SH-SY5Y (cell line): ENCODE measurements at regions not wholly inside any gene's neighbourhood (a gene's known extent, or its start where the extent isn't known, plus 50 kb on each side); places are given as distances from the start of the nearest gene placed in this dataset.

ENCODE experiments used
- GATA2 ChIP-seq: IDR thresholded peaks from 2 replicates; pipeline ENCODE4 v1.6.1; 2011; ENCODE audit warnings: mild to moderate bottlenecking, low read depth, low read length
- GATA3 ChIP-seq: IDR thresholded peaks from 2 replicates; pipeline ENCODE4 v1.6.1; 2011; ENCODE audit warnings: low read depth, mild to moderate bottlenecking, low read length, moderate library complexity

DNA sequence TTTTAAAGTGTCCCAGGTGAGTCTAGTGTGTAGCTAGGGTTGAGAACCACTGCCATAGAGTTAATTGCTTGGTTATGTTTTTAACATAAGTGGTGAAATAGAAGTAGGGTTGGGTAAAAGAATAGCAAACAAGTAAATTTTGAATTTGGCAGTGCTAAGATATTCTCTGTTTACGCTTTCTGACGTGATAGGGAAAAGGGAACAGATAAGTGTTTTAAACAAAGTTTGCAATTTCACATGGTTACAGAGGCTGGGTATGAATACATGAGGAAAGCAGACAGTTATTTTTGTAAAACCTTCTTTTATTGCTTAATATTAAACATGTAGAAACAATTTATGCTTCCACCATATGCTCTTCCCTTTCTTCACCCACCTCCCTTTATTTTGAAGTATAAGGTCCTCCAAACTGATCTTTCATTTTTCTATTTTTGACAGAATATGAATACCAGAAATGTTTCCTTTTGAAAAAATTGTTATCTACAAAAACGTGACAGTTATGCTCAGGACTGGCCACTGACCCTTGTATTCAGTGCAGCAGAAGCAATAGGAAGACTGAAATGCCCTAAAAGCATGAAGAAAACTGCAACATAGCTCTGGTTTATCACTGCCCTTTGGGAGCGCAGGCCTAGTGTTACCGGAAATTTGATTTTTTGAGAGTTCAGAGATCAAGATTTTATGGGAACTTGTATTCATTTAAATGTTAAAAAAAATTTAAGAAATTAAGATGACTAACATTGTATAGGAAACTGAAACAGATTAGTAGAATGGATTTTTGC is 214.4 kb upstream of the ARSJ start:
- TF ChIP-seq GATA3 (no peak), GATA2 (no peak)

- no peak for TF ChIP-seq GATA3
- no peak for TF ChIP-seq GATA2
Observed at GRCh38 chr4:114196606-114197005, 217.2 kb upstream of the ARSJ start.

DNA sequence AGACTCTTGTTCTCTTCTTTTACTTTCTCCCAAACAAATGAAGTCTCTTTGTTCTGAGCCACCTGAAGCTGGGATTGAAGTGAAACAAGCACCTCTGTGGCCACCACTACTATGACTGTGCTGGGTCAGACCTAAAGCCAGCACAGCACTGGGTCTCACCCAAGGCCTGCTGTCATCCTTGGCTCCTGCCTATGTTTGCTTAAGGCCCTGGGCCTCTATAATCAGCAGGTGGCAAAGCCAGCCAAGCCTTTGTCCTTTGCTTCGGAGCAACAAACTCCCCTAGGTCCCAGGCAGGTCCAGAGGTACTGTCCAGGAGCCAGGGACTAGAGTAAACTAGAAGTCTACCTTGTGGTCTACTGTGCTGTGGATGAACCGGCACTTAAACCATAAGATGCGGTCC is 220.6 kb upstream of the ARSJ start:
- TF ChIP-seq GATA2 (no peak), GATA3 (no peak)

- TF ChIP-seq GATA3 (no peak), GATA2 (no peak)
Observed at GRCh38 chr4:114205261-114205660, 225.8 kb upstream of the ARSJ start.

DNA sequence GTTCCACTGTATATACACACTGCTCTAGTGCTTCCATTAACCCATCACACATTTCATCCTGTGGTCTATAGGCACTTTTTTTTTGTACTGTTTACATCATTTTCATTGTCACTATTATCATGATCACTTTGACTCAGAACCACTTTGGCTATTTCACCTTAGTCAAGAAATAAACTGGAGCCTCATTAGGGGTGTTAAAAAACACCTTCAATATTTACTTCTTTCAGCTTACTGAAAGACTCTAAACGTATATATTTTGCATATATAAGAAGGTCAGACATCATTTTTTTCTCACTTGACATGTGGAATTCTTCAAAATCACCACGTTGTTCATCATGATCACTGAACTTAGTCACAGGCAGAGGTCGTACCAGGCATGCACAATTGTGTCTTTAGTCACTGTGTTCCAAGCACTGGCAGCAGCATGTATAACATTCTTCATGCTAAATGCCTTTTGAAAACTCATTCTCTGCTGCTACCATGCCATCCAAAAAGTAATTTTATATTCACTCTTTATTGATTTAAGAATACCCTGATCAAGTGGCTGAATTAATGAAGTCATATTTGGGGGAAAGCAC is 229.2 kb upstream of the ARSJ start:
- TF ChIP-seq GATA2 (no peak), GATA3 (no peak)

- no peak for TF ChIP-seq GATA2
- no peak for TF ChIP-seq GATA3
Observed at GRCh38 chr4:114209584-114209983, 230.1 kb upstream of the ARSJ start.

GRCh38 chr4:114211556-114211955 is 232.1 kb upstream of the ARSJ start:
- TF ChIP-seq GATA2 (no peak), GATA3 (no peak)

GRCh38 chr4:114217150-114217817 is 237.8 kb upstream of the ARSJ start:
- no peak for TF ChIP-seq GATA2
- TF ChIP-seq GATA3 = no peak

DNA sequence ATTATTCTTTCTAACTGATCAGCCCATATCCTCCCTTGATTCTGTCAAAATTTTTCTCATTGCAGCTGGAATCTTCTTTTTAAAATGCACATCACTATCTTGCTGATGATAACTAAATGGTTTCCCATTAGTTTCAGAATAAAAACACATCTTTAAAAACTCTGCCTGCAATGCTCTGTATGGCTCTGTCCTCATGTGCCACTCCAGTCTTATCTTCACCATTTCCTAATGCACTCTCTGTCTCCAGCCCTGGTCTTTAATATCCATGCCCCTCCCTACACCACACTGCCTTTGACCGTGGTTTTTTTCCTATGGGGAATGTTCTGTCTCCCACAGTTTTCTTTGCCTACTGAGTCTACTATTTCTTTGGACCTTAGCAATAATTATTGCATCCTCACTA is 244.1 kb upstream of the ARSJ start:
- TF ChIP-seq GATA3 (no peak), GATA2 (peak; percentile 39; the same call in 1 of the 2 replicates)

DNA sequence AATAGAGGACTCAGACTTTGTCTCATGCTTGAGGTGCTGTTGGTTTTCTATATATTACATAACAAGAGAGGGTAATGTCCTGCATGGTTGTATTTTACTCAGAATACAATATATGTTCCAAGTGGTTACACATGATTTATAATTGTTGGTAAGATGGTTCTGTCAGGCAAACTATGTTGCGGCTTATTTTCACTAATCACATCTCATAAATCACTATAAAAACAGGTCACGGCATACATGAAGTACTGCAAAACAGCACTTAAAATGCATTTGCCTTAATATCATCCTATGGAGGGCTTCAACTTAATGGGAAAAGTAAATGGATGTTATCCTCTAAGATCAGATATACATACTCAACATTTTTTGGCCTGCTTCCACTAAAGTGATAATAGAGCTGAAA is 246.0 kb upstream of the ARSJ start:
- no peak for TF ChIP-seq GATA2
- no peak for TF ChIP-seq GATA3

- no peak for TF ChIP-seq GATA3
- no peak for TF ChIP-seq GATA2
Observed at GRCh38 chr4:114226179-114226578, 246.7 kb upstream of the ARSJ start.

DNA sequence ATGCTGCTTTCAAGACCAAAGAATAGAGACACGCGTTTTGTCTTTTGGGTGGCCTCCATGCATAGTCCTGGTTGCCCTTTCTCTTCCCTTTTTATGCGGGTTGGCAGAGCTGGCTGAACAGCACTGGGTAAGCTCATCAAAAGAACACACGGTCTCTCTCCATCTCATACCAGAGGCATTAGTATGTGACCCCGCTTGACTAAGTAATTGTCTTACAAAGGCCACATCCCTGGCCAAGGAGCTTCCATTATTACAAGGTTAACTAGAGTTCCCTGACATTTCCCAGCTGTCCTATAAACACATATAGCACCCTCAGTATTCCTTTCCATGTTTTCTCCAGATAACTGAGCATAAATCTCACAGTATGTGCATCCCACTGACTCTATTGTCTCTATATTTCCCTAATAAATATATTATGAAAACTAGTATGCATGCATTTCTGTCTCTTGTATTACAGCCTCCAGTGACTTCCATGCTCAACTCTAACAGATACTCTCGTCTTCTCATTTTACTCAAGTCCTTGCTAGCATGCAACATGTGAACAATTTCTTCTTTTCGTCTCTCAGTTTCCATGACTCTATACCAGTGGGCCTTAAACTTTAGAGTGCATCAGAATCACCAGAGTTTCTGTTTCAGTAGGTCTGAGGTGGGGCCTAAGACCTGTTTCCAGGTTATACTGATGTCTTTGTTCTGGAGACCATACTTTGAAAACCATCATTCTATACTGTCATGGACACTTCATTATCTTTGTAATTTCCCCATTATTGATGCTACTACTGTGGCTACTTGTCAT is 247.7 kb upstream of the ARSJ start:
- TF ChIP-seq GATA3 = no peak
- TF ChIP-seq GATA2 = no peak

DNA sequence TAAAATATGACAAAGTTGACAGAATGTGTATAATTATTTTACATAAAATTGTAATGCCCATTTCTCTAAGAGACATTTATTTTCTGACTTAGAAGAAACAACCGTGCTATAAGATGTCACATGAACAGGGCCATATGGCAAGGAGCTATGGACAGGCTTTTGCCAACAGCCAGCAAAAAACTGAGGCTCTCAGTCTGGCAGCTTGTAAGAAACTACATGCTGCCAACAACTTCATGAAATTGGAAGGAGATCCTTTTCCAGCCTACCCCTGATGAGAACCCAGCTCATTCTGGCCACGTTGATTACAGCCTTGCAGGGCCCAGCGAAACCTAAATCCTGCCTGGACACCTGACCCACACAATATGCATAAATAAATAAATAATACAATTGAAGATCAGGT is 250.3 kb upstream of the ARSJ start:
- TF ChIP-seq GATA3 (no peak), GATA2 (no peak)

DNA sequence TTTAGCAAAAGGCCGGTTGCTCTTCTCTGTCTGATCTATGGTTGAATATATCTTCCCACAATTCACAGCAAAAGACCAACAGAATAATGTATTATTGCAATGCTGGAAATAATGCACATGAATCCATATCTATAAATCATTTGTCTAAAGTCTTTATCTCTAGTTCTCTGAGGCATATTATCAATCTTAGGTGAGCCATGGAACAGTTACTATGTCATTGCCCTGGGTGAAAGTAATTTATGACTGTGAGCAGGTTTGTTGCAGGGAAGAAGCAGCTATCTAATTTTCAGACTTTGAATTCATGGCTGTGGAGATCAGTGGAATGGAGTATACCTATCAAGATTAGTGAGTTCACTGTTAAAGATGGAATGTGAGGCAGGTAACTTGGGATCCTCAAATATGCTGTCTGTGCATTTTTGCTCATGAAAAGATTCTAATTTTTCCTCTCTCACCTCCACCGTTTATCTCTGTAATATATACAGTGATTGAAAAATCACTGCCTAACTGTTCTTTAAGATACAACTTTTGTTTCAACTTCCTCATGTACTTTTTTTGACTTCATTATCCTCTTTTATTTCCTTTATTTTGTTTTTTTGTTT is 256.8 kb upstream of the ARSJ start:
- TF ChIP-seq GATA2 = no peak
- TF ChIP-seq GATA3 = no peak
